Epithelial cell of esophagus (primary cell): ENCODE measurements at regions not wholly inside any gene's neighbourhood (a gene's known extent, or its start where the extent isn't known, plus 50 kb on each side); places are given as distances from the start of the nearest gene placed in this dataset.
A peak's percentile ranks its signal among the peaks of the same experiment; 100 is the strongest.

Experiments used
- DNase-seq: peaks from one replicate; pipeline ENCODE4 v3.0.0; 2010; ENCODE audit warnings: low read depth
- H3K4me3 ChIP-seq: 2 replicates; pipeline ENCODE4 v1.5.1; 2011; ENCODE audit warnings: mild to moderate bottlenecking, low read length, control low read depth
- TF ChIP-seq, protein P1 (sequence below): IDR thresholded peaks from 2 replicates; pipeline ENCODE4 v1.5.1; 2011; ENCODE audit warnings: low read depth, mild to moderate bottlenecking, low read length, control low read depth, inconsistent platforms; ENCODE audit not compliant: insufficient read depth; ENCODE audit errors: missing control alignments

DNA sequence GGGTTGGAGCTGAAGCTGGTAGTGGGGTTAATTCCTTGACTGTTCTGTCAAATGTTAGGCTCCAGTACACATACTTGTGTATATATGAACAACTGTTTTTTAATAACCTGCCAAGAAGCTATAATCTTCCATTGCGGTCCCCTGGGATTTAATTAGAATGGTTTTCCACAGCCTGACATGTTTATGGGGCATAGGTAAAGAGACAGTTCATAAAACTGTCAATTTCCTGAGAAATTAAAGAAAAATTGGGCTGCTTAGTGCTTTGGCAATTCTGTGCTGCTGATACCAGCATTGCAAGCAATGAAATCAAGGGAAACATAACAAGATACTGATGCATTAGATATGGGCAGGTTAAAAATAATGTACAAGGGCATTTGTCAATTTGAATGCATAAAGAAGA lies 314.1 kb upstream of the SLC35B3 start:
- DNase-seq = no peak
- H3K4me3 ChIP-seq = no peak overlapping the region
- TF ChIP-seq, protein P1, sequence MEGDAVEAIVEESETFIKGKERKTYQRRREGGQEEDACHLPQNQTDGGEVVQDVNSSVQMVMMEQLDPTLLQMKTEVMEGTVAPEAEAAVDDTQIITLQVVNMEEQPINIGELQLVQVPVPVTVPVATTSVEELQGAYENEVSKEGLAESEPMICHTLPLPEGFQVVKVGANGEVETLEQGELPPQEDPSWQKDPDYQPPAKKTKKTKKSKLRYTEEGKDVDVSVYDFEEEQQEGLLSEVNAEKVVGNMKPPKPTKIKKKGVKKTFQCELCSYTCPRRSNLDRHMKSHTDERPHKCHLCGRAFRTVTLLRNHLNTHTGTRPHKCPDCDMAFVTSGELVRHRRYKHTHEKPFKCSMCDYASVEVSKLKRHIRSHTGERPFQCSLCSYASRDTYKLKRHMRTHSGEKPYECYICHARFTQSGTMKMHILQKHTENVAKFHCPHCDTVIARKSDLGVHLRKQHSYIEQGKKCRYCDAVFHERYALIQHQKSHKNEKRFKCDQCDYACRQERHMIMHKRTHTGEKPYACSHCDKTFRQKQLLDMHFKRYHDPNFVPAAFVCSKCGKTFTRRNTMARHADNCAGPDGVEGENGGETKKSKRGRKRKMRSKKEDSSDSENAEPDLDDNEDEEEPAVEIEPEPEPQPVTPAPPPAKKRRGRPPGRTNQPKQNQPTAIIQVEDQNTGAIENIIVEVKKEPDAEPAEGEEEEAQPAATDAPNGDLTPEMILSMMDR = no peak

DNA sequence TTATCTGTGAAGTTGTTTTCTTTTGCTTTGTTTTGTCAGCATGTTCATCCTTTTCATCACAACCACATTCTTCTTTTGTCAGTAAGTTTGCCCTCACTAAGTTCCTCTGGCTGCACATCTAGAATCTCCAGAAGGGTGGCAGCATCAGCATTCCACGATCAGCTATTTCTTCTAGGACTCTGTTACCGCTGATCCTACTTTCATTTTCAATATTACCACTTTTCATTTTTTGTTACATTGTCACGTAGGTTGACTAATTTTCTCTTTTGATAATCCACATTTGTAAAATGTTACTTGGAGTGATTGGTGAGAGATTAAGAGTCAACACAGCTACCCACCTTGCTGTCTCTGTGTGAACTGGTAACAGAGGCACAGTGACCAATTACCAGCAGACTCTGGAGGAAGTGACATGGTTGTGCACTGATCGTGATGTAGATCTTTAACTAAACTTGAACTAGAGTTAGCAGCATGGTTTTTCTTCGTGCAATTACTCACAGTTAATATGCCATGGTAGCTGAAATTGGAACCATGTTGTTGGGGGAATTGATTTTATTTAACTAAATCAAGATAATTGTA lies 307.9 kb upstream of the SLC35B3 start:
- TF ChIP-seq, protein P1 = no peak
- DNase-seq = no peak
- no peak overlapping the region for H3K4me3 ChIP-seq

DNA sequence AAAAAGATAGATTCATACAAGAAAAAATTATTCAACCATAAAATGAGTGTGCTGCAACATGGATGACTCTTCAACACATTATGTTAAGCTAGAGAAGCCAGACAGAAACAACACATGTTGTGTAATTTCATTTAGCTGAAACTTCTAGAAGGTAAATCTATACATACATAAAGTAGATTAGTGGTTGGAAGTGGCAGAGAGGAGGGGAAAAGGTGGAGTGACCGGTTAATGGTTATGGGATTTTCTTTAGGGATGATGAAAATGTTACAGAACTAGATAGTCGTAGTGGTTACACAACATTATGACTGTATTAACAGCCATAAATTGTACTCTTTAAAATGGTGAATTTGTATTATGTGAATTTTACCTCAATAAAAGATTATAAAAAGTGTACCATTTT lies 304.1 kb upstream of the SLC35B3 start:
- peak; percentile 30 for DNase-seq
- TF ChIP-seq, protein P1 = no peak
- no peak overlapping the region for H3K4me3 ChIP-seq

DNA sequence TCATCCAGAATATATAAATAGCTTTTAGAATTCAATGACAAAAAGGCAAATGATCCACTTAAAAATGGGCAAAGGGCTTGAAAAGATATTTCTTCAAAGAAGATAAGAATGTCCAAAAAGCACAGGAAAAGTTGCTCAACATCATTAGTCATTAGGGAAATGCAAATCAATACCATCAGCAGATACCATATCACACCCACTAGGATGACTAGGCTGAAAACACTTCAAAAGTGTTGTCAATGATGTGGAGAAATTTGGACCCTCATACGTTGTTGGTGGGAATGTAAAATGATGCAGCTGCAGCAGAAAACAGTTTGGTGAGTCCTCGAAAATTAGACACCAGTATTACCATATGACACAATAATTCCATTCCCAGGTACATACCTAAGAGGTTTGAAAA lies 303.6 kb upstream of the SLC35B3 start:
- TF ChIP-seq, protein P1 = no peak
- DNase-seq = peak; percentile 39
- no peak overlapping the region for H3K4me3 ChIP-seq

DNA sequence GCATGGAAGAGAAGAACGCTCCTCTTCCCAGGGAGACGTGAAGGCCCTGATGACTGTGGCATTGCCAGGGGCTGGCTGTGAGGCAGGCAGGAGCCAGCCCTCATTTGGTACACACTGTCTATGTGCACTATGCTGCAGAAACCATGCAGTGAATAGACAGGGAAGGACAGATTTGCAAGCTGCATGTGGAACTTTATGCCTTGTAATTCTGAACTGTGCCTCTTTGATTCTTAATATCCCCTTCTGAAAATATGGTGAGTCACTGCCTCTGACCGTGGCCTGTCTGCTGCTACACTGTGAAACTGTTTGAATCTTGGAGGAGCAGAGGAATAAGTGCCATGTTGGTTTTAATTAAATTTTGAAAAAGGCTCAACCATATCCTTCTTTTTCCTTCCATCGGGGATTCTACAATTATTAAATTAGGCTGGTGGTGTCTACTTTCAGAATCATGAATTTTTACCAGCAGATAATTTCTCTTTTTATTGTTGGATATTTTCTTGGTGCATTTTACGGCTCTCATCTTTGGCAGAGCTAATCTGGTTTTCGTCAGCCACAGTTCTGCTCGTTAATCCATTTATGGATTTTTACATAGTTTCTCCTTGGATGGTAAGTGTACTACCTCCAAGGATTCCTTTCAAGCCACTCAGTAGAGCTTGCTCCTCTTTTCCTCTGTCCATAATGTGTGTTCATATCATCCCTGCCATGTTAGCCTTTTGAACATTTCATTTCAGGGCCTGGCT lies 301.0 kb upstream of the SLC35B3 start:
- no peak overlapping the region for H3K4me3 ChIP-seq
- TF ChIP-seq, protein P1 = no peak
- peak; percentile 7 for DNase-seq

DNA sequence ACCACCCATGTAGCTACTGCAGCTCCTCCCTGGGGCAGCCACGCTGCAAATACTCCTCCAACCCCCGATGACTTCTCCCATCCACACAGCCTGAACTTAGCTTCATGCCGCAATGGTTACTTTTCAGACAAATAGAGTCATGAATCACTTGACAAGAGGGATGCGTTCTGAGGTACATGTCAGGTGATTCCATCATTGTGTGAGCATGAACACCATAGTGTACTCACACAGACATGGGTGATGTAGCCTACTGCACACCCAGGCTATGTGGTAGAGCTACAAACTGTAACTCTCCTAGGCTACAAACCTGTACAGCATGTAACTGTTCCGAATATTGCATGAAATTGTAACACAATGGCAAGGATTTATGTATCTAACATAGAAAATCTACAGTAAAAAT lies 298.5 kb upstream of the SLC35B3 start:
- TF ChIP-seq, protein P1 = no peak

DNA sequence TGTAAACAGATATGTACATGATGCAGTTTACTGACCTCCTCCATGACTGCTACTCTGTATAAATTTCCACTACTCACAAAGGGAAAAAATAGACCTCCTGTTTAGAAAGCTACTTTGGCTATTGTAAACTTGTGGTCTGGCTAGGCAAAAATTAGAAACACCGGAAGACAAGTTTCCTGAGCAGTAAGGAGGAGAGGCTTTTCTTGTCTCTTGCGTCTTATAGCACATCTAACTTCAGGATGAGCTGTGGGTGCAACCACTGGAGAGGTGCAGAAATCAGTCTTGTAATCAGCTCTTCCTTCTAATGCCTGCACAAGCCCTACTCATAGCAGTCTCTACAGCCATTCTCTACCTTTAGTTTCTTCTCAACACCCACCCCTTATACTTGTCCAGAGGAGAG lies 296.5 kb upstream of the SLC35B3 start:
- H3K4me3 ChIP-seq = no peak overlapping the region
- no peak for DNase-seq
- TF ChIP-seq, protein P1 = no peak

More for the DNA sequence above, 298.5 kb upstream of the SLC35B3 start:
- no peak overlapping the region for H3K4me3 ChIP-seq
- DNase-seq = no peak
